ENCODE measurements at regions not wholly inside any gene's neighbourhood (a gene's known extent, or its start where the extent isn't known, plus 50 kb on each side); places are given as distances from the start of the nearest gene placed in this dataset.

- TF ChIP-seq TAF1 (IDR thresholded peaks at IDR 0.05; ENCODE audit: borderline replicate concordance, low read depth, low read length) (no peak), POLR2AphosphoS5 (IDR thresholded peaks at IDR 0.05; ENCODE audit: low read depth, low read length) (no peak), POLR2A (IDR thresholded peaks at IDR 0.05; ENCODE audit: low read depth, low read length) (no peak)
These were observed 88.8 kb upstream of the ATP2B1 start for GRCh38 chr12:89797436-89797835.
